Spleen (tissue), 7 donors: ENCODE measurements at regions not wholly inside any gene's neighbourhood (a gene's known extent, or its start where the extent isn't known, plus 50 kb on each side); places are given as distances from the start of the nearest gene placed in this dataset.

Experiments
- CTCF ChIP-seq, 11 experiments: fragments of 200-600 bp in 7 of 11; fragments of 450-650 bp in 4 of 11; sonication (generic) in 4 of 11; IDR thresholded peaks in 8 of 11; conservative IDR thresholded peaks in 3 of 11; 1 replicate in 7 of 11; 2 replicates in 4 of 11; pipeline versions ENCODE4 v1.4.0 to v1.8.0; 2016 to 2021; ENCODE audit warnings: antibody characterized with exemption in 11 of 11, inconsistent platforms in 4 of 11, mild to moderate bottlenecking in 1 of 11
- POLR2A ChIP-seq, 3 donors: fragments of 450-650 bp; IDR thresholded peaks; one replicate each; pipeline ENCODE4 v1.5.1; 2017; ENCODE audit warnings: antibody characterized with exemption in 3 of 3, mild to moderate bottlenecking in 1 of 3
- POLR2AphosphoS5 ChIP-seq, 3 donors: sonication (generic); formaldehyde crosslinking; IDR thresholded peaks; one replicate each; pipeline ENCODE4 v1.5.1; 2017; ENCODE audit warnings: antibody characterized with exemption in 3 of 3
- donor health status: DM: no; HTN: no; CAD: no; lungs with moderate emphysema.
- donor health status: DM: no; HTN: no; CAD: no.
- donor health status: DM: no; HTN: no; CAD: no.

GRCh38 chr9:109953300-109953699 is 173.3 kb downstream of the PALM2AKAP2 start:
- TF ChIP-seq POLR2A (IDR thresholded peaks at IDR 0.05): no peak
- no peak for TF ChIP-seq CTCF (IDR thresholded peaks at IDR 0.05 in 8 of 11, conservative IDR thresholded peaks at IDR 0.05 in 3 of 11)
- TF ChIP-seq POLR2AphosphoS5 (IDR thresholded peaks at IDR 0.05): no peak
